ENCODE measurements at regions not wholly inside any gene's neighbourhood (a gene's known extent, or its start where the extent isn't known, plus 50 kb on each side); places are given as distances from the start of the nearest gene placed in this dataset.
"Not testable (repeated sequence)": the region's sequence is repeated elsewhere in the genome, so short reads cannot be mapped to it uniquely, and the experiment has no call there.

DNA sequence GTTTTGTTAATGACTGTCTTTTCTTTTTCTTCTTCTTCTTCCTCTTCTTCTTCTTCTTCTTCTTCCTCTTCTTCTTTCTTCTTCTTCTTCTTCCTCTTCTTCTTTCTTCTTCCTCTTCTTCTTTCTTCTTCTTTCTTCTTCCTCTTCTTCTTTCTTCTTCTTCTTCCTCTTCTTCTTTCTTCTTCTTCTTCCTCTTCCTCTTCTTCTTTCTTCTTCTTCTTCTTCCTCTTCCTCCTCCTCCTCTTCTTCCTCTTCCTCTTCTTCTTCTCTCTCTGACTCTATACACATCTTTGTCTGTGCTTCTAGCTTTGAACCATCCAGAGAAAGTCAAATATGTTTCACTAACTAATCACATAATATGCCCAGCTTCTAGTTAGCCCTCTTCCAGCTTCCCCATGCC lies 214.7 kb downstream of the PLA2G4A start:
- TF ChIP-seq, protein P1, sequence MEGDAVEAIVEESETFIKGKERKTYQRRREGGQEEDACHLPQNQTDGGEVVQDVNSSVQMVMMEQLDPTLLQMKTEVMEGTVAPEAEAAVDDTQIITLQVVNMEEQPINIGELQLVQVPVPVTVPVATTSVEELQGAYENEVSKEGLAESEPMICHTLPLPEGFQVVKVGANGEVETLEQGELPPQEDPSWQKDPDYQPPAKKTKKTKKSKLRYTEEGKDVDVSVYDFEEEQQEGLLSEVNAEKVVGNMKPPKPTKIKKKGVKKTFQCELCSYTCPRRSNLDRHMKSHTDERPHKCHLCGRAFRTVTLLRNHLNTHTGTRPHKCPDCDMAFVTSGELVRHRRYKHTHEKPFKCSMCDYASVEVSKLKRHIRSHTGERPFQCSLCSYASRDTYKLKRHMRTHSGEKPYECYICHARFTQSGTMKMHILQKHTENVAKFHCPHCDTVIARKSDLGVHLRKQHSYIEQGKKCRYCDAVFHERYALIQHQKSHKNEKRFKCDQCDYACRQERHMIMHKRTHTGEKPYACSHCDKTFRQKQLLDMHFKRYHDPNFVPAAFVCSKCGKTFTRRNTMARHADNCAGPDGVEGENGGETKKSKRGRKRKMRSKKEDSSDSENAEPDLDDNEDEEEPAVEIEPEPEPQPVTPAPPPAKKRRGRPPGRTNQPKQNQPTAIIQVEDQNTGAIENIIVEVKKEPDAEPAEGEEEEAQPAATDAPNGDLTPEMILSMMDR (IDR thresholded peaks at IDR 0.05): not testable (repeated sequence)
- TF ChIP-seq ZFX (IDR thresholded peaks at IDR 0.05; ENCODE audit: borderline replicate concordance): not testable (repeated sequence)

Measured in 22Rv1 (cell line).